HG03575 (cell line): ENCODE measurements at regions not wholly inside any gene's neighbourhood (a gene's known extent, or its start where the extent isn't known, plus 50 kb on each side); places are given as distances from the start of the nearest gene placed in this dataset.

Source experiments
- ATAC-seq: cut with Tn5 transposase; IDR thresholded peaks from one replicate; pipeline ENCODE4 v1.9.1; 2021; ENCODE audit not compliant: unreplicated experiment, insufficient number of reproducible peaks, low FRiP score; ENCODE audit errors: extremely low read depth

DNA sequence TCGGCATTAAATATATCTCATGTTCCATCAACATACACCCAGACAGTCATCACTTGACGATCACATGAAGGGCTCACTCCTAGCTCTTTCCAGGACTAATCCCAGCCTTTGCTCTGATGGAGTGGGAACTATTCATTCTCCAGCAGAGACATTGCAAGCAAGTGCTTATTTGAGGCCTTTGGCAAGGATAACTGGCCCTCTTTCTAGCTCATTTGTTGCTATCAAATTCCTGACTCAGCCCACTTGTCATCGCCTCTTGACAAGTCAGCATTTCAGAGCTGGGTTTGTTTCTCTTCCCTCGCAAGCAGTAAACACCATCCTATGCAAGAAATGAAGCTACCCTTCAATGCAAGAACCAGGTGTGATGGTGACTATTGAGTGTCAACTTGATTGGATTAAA lies 1165.7 kb upstream of the AUTS2 start:
- no peak for ATAC-seq

DNA sequence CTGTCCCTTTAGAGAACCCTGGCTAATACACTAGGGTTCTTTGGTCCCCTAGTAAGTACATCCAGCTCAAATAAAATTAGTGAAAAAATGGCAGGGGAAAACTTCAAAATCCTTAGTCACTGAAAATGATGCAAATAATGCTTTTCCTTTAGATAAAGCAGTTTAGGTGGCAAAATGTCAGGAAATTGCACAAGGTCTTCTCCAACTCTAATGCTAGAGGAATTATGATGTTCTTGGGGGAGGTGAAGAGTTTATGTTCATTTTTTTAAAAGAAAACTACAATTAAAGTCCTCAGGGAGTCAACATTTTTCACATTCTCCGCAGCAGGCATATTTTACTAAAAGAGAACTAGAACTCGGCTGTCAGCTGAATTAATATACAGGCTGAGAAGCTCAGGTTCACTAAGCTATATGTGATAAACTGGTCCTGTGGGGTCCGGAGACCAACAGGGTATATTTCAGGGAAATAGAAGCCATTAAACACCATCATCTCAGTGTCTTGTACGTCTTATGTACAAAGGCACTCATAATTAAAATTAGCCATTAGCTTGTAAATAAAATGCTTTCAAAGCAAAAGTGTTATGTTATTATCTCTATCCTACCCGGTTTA lies 1164.7 kb upstream of the AUTS2 start:
- ATAC-seq: no peak

DNA sequence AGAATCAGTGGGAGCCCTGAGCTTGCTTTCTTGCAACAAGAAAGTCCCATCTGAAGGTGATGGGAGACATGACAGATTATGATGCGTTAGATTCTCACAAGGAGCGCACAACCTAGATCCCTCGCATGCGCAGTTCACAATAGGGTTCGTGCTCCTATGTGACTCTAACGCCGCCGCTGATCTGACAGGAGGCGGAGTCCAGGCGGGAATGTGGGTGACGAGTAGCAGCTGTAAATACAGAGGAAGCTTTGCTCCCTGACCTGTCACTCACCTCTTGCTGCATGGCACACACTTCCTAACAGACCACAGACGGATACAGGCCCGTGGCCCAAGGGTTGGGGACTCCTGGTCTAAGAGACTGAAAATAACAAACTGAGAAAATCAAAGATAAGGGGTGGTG lies 1163.4 kb upstream of the AUTS2 start:
- ATAC-seq: no peak

DNA sequence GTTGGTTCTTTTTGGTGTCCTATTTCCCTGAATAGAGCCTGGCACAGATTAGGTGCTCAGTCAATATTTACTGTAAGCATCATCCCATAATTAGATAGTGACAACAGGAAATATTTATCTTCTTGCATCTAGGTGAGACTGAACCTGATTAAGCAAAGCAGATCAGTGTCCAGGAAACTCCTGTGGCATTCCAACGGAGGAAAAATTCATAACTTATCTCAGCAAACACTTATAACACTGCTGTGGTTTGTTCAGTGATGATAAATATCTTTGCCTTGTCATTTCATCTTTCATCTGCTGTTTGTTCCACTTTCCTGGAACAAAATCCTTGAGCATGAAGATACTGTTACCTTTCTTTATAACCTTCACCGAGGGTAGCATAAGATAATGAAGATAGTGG lies 1160.3 kb upstream of the AUTS2 start:
- no peak for ATAC-seq

DNA sequence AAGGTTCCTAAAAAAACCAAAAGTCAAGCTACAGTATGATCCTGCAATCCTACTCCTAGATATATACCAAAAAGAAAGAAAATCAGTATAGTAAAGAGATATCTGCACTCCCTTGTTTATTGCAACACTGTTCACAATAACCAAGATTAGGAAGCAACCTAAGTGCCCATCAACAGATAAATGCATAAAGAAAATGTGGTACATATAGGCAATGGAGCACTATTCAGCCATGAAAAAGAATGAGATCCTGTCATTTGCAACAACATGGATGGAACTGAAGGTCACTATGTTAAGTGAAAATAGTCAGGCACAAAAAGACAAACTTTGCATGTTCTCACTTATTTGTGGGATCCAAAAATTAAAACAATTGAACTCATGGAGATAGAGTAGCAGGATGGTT lies 1159.5 kb upstream of the AUTS2 start:
- ATAC-seq: no peak

DNA sequence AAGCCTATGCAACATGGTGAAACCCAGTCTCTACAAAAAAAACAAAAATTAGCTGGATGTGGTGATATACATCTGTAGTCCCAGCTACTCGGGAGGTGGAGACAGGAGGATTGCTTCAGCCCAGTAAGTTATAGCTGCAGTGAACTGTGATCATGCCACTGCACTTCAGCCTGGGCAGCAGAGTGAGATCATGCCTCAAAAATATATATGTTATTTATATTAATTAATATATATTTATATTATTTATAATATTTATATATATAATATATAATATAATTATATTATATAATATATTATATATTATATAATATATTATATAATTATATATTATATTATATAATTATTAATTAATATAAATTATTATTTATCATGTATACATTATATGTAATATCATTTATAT lies 1158.4 kb upstream of the AUTS2 start:
- no peak for ATAC-seq

DNA sequence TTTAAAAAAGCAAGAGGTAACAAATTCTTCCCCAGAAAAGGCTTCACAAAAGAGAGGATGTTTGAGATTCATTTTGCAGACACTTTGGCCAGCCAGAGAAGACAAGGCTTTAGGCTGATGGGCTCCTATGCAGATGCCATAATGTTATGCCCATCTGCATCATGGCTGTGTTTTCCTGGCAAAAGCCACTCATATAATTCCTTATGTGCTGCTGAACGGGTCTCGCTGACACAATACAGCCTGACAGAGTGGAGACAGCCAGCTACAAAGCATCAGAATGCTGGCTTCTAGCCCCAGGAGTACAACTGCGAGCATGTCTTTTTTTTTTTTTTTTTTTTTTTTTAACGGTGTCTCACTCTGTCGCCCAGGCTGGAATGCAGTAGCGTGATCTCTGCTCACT lies 1157.4 kb upstream of the AUTS2 start:
- ATAC-seq: no peak

DNA sequence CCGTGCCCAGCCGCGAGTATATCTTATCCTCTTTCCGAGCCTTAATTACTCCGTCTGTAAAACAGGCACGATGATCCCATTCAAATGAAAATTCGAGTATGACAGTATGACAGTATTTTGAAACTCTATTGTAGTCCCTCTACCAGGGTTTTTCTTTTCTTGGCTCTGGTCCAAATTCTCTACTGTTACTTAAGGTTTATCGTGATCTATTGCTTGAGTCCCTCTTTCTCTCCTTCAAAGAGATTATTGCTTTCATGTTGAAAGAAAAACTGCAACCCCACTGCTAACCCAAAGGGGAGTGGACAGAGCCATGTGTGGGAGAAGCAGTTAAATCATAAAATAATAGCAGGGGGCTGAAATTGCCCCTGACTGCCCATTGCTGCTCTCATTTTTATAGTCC lies 1156.6 kb upstream of the AUTS2 start:
- no peak for ATAC-seq

DNA sequence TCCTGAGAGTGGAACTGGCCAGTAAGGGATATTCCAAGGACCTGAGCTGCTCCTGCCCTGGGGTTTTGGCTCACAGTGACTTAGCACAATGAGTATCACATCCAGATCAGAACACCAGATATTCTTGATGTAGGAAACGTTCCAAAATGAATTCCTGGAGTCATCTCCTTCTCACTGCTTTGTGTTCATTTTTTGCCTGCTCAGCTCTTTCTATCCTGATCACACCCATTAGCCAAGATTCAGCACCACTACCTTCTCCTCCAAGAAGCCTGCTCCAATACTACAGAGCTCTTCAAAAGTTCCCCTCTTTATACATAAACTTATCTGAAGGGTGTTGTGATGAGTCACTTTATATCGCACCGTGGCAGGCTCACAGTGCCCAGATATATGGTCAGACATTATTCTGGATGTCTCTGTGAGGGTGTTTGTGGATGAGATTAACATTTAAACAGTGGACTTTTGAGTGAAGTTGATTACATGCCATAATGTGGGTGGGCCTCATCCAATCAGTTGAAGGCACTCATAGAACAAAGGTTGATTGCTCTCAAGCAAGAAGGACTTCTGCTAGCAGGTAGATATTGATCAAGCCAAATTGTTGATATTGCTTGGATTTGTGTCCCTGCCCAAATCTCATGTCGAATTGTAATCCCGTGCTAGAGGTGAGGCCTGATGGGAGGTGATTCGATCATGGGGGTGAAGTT lies 1155.2 kb upstream of the AUTS2 start:
- ATAC-seq: no peak

DNA sequence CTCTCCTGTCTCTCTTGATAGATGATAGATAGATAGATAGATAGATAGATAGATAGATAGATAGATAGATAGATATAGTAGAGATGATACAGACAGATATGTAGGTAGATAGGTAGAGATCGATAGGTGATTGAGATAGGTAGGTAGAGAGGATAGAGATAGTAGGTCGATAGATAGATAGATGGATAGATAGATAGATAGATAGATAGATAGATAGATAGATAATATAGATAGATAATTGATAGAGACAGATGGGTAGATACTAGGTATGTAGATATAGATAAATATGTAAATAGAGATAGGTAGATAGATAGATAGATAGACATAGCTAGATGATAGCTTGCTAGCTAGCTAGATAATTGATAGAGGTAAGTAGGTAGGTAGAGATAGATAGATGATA lies 1154.2 kb upstream of the AUTS2 start:
- no peak for ATAC-seq

DNA sequence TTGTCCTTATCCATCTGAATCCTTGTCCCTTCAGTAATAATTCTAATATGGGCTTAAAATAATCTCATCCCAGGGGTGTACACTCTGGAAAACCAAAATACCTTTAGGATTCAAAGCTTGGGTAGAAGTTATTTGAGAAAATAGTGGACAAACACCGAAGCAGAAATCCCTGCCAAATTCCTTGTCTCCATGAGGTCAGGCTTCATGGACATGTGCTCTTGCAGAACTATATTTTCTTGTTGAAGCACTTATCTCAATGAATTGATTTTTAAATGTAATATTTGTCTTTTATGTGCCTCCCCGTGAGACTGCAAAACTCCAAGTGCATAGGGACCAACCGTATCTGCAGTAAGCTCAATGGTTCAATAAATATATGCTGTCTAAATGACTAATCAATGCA lies 1153.3 kb upstream of the AUTS2 start:
- no peak for ATAC-seq

DNA sequence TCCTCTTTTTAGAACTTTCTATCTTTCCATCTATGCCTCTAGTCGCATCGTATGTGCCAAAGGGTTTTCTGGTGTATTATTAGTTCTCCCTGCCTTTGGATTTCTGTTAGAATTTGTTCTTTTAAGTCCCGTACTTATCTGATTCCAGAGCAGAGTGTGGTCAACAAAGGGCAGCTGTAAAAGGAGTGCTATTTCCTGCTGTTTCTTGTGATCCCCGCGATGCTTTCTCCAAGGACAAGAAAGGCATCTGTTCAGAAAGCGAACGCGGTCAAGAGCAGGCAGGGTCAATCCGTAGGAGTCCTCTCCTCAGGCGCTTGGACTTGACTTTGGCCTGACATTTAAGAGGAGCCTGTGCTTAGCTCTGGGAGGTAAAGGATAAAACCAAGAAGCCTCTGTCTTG lies 1152.1 kb upstream of the AUTS2 start:
- ATAC-seq: no peak

DNA sequence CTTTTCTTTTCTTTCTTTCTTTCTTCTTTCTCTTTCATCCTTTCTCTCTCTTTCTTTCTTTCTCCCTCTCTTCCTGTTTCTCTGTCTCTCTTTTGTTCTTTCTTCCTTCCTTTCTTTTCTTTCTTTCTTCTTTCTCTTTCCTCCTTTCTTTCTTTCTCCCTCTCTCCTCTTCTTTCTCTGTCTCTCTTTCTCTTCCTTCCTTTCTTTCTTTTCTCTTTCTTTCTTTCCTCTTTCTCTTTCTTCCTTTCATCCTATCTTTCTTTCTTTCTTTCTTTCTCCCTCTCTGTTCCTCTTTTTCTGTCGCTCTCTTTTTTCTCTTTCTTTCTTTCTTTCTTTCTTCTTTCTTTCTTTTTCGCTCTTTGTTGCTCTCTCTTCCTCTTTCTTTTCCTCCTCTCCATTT lies 1149.2 kb upstream of the AUTS2 start:
- no peak for ATAC-seq

DNA sequence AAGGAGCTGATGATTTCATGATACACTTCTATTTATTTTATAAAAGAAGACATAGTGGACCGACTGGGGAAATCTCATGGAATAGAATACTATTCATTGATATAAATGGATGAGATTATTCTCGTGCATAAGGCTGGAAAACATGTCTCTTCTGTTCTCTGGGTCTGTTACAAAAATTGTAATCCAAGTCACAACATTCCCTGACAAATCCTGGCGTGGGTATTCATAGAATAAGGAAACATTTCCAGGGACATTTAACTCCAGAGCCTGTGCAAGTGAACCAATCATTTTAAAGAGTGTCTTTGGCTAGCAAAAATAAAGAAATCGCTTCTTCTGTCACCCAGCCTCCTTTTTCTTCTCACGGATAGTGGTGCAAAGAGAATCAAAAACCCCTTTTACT lies 1148.5 kb upstream of the AUTS2 start:
- ATAC-seq: no peak

DNA sequence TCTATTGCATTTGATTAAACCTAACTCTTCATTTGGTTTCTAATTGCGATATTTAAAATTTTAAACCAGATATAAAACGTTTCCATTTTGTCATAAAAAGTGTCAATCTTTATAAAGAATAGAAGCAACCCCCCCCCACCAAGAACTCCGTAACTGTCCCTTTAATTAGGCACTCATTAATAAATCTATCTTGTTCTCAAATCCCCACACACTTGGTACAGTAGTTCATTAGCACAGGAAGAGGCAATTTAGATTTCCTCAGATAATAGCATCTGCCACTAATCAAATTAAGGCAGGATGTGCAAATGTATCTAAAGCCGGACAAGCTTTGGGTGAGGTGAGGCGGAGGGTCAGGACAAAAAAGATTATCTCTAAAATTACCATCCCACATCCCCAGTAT lies 1143.3 kb upstream of the AUTS2 start:
- no peak for ATAC-seq

DNA sequence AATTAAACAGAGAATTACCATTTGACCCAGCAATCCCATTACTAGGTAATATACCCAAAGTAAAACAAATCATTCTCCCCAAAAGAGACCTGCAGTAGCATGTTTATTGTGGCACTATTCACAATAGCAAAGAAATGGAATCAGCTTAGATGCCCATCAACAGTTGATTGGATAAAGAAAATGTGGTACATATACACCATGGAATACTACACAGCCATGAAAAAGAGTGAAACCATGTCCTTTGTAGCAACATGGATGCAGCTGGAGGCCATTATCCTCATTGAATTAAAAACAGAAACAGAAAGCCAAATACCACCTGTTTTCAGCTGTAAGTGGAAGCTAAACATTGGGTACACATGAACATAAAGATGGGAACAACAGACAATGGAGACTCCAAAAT lies 1141.8 kb upstream of the AUTS2 start:
- ATAC-seq: no peak

DNA sequence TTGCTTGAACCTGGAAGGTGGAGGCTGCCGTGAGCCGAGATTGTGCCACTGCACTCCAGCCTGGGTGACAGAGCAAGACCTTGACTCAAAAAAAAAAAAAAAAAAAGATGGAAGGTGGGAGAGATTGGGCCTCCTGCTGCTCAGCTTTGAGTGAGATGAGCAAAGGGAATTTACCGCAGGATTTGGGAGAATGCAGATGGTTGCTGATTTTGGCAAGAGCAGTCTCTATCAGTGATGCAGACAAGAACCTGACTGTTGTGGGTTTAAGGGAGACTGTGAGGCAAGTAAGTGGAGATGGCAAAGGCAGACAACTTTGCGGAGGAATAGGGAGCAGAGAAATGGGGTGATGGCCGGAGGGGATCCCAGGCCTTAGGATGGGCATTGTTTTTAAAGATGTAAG lies 1140.8 kb upstream of the AUTS2 start:
- ATAC-seq: no peak

DNA sequence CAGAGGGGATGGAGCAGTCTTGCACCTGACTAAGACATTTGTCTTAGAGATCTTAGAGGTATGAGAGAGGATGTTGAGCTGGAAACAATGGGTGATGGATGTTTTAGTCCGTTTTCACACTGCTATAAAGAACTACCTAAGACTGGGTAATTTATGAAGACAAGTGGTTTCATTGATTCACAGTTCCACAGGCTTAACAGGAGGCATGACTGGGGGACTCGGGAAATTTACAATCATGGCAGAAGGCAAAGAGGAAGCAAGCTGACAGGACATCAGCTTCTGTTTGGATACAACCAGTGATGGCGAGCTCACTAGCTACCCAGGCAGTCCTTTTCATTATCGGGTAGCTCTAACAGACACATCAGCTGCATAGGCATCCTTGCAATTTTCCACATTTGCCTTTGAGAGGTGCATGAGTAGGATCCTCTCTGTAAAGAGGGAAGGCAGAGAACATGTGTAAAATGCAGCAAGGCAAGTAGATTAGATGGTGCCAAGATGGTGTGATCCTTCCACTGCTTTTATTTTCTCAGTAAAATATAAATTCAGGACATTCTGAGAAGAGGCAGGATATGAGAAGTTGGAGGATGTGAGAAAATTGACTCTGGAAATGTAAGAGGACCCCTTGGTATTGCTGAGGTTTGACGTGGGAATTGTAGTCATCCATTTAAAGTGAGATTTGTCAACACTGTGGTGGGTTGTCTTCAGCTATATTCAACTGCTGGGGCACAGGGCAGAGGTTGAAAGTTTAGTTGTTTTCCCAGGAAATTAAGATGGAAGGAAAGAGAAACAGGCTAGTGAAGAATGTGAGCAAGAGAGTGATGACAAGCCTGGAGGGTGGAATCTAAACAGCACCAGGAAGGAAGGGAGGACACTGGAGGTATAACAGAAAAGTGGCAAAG lies 1140.0 kb upstream of the AUTS2 start:
- ATAC-seq: no peak

DNA sequence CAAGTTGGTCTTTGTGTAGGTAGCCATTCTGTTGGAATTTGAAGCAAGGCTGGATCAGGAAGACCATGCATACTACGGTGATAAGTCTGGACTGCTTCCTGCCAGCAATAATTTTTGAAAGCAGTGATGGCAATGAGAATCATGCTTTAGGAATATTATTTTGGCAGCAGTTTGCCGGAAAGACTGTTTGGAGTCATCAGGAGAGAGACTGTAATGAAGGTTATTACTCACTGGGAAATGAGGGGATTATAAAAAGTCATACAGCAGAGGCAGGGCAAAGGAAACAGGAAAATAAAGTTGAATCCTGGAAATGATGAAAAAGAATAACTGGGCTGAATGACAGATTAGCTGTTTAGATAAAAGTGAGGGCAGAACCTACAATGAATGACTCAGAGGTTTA lies 1136.8 kb upstream of the AUTS2 start:
- ATAC-seq: no peak

DNA sequence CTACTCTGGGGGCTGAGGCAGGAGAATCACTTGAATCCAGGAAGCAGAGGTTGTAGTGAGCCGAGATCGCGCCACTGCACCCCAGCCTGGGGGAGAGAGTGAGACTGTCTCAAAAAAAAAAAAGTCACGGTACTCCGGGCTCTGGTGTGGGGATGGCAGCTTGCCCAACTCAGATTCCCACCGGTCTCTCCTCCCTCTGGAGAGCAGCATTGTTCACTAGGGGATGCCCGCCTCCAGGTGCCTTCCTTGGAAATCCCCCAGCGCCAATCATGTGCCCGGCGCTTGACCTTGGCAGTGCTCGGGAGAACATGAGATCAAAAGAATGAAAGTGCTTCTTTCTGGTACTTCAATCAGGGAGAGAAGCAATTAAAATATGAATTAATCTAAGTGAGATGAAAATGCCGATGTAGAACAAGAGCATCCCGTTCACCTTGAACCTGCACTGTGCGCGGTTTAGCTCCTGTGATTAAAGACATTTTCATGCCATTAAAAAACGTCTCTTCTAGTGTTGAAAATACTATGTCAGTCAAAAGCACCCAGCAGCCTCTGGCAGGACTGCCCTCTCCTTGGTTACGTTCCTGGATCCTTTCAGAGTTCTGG lies 1127.3 kb upstream of the AUTS2 start:
- no peak for ATAC-seq
